ENCODE measurements at regions not wholly inside any gene's neighbourhood (a gene's known extent, or its start where the extent isn't known, plus 50 kb on each side); places are given as distances from the start of the nearest gene placed in this dataset.

GRCh38 chr18:4511166-4511565, 56.1 kb upstream of the DLGAP1 start:
- no peak for DNase-seq

GRCh38 chr18:4510711-4511110, 55.6 kb upstream of the DLGAP1 start:
- DNase-seq: no peak

GRCh38 chr18:4510160-4510559, 55.1 kb upstream of the DLGAP1 start:
- no peak for DNase-seq
